OCI-LY7 (cell line): ENCODE measurements at regions not wholly inside any gene's neighbourhood (a gene's known extent, or its start where the extent isn't known, plus 50 kb on each side); places are given as distances from the start of the nearest gene placed in this dataset.

ENCODE experiments used
- BruUV-seq: library from RNA; stranded (reverse); fragments of 400-500 nt; replicated peaks from 2 replicates; lab custom pipeline; 2021; lab: Mats Ljungman, UMichigan
- CTCF ChIA-PET: fragments of 300-600 bp; sonication (Branson Sonifier 250); formaldehyde crosslinking; loops from one replicate; lab custom pipeline; 2022; ENCODE audit warnings: antibody characterized with exemption; ENCODE audit not compliant: unreplicated experiment; lab: Charles Lee
- POLR2A ChIA-PET: fragments of 300-600 bp; sonication (Branson Sonifier 250); formaldehyde crosslinking; loops from one replicate; lab custom pipeline; 2022; ENCODE audit warnings: antibody characterized with exemption; lab: Charles Lee
- DNase-seq: peaks from one replicate; pipeline ENCODE4 v3.0.0-alpha.2; 2015; ENCODE audit warnings: low spot score
- H2AFZ ChIP-seq: fragments of 200-600 bp; sonication (generic), shearing (Covaris generic); 2 replicates; pipeline ENCODE4 v1.6.1; 2014; ENCODE audit warnings: mild to moderate bottlenecking, antibody characterized with exemption, low read length, moderate library complexity
- H3K27ac ChIP-seq: fragments of 200-600 bp; sonication (generic); 2 replicates; pipeline ENCODE4 v1.5.1; 2014; ENCODE audit warnings: mixed run types, low read depth, mild to moderate bottlenecking, moderate library complexity, low read length, inconsistent platforms; ENCODE audit not compliant: poor library complexity, severe bottlenecking
- H3K36me3 ChIP-seq: fragments of 200-600 bp; sonication (generic); 2 replicates; pipeline ENCODE4 v1.6.1; 2014; ENCODE audit warnings: mild to moderate bottlenecking, antibody characterized with exemption, low read length, moderate library complexity, mixed read lengths; ENCODE audit not compliant: insufficient read depth
- H3K4me1 ChIP-seq: fragments of 200-600 bp; sonication (generic); 2 replicates; pipeline ENCODE4 v1.5.1; 2014; ENCODE audit warnings: mild to moderate bottlenecking, low read length; ENCODE audit not compliant: insufficient read depth, poor library complexity, severe bottlenecking
- H3K4me2 ChIP-seq: fragments of 200-600 bp; sonication (generic); 2 replicates; pipeline ENCODE4 v1.6.1; 2014; ENCODE audit warnings: mild to moderate bottlenecking, low read length
- H3K4me3 ChIP-seq: fragments of 200-600 bp; sonication (generic); 2 replicates; pipeline ENCODE4 v1.5.1; 2014; ENCODE audit warnings: mild to moderate bottlenecking, low read depth, low read length; ENCODE audit not compliant: poor library complexity, severe bottlenecking
- H3K79me2 ChIP-seq: fragments of 200-600 bp; sonication (generic); 2 replicates; pipeline ENCODE4 v1.6.1; 2016; ENCODE audit warnings: low read depth, mild to moderate bottlenecking, low read length, moderate library complexity, mixed read lengths; ENCODE audit not compliant: insufficient read depth
- H3K9me2 ChIP-seq: fragments of 200-600 bp; sonication (generic); 2 replicates; pipeline ENCODE4 v1.6.1; 2016; ENCODE audit warnings: mild to moderate bottlenecking, low read length, mixed read lengths; ENCODE audit not compliant: insufficient read depth
- H3K9me3 ChIP-seq: fragments of 200-600 bp; sonication (generic); 2 replicates; pipeline ENCODE4 v1.6.1; 2014; ENCODE audit warnings: mild to moderate bottlenecking, mixed run types, low read length, mixed read lengths
- H4K20me1 ChIP-seq: fragments of 200-600 bp; sonication (generic); 2 replicates; pipeline ENCODE4 v1.6.1; 2014; ENCODE audit warnings: mild to moderate bottlenecking, antibody characterized with exemption, low read length, moderate library complexity, mixed read lengths; ENCODE audit not compliant: insufficient read depth
- EZH2phosphoT487 ChIP-seq: fragments of 200-600 bp; sonication (generic); IDR thresholded peaks from 2 replicates; pipeline ENCODE4 v1.6.1; 2018; ENCODE audit warnings: low read depth, borderline replicate concordance, mild to moderate bottlenecking, mixed run types, antibody characterized with exemption, low read length, moderate library complexity, mixed read lengths
- intact Hi-C: fragments of 100-400 bp; cut with micrococcal nuclease; formaldehyde crosslinking; loops from one replicate; pipeline ENCODE4 v1.10.0; 2022; ENCODE audit not compliant: unreplicated experiment
- TF ChIP-seq, protein P1 (sequence below): fragments of 200-600 bp; sonication (generic); conservative IDR thresholded peaks from 2 replicates; pipeline ENCODE4 v1.5.1; 2014; ENCODE audit warnings: mild to moderate bottlenecking, antibody characterized with exemption, low read length, moderate library complexity, mixed read lengths

GRCh38 chr4:136763919-136764318, 768.4 kb downstream of the PCDH18 start:
- no TSS peak for BruUV-seq
- ChIA-PET POLR2A (interaction anchor here (0.7 to 1.1 kb wide), 2 partner anchors 7 to 52 kb away, joined by 4 read pairs; no protein-coding TSS in a partner anchor), CTCF (no interaction called here)
- Histone ChIP-seq H3K79me2 (no peaks in the 10 kb centered on the region), H3K9me2 (no peaks in the 10 kb centered on the region), H3K27ac (no peak overlapping the region), H3K4me2 (no peak overlapping the region), H3K9me3 (no peaks in the 10 kb centered on the region), H3K4me3 (no peak overlapping the region), H2AFZ (no peak overlapping the region), H3K4me1 (no peaks in the 10 kb centered on the region), H4K20me1 (no peaks in the 10 kb centered on the region), H3K36me3 (no peaks in the 10 kb centered on the region)
- TF ChIP-seq EZH2phosphoT487 = no peak
- TF ChIP-seq, protein P1, sequence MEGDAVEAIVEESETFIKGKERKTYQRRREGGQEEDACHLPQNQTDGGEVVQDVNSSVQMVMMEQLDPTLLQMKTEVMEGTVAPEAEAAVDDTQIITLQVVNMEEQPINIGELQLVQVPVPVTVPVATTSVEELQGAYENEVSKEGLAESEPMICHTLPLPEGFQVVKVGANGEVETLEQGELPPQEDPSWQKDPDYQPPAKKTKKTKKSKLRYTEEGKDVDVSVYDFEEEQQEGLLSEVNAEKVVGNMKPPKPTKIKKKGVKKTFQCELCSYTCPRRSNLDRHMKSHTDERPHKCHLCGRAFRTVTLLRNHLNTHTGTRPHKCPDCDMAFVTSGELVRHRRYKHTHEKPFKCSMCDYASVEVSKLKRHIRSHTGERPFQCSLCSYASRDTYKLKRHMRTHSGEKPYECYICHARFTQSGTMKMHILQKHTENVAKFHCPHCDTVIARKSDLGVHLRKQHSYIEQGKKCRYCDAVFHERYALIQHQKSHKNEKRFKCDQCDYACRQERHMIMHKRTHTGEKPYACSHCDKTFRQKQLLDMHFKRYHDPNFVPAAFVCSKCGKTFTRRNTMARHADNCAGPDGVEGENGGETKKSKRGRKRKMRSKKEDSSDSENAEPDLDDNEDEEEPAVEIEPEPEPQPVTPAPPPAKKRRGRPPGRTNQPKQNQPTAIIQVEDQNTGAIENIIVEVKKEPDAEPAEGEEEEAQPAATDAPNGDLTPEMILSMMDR = no peak
- intact Hi-C loops = no loop called here
- DNase-seq = no peak

DNA sequence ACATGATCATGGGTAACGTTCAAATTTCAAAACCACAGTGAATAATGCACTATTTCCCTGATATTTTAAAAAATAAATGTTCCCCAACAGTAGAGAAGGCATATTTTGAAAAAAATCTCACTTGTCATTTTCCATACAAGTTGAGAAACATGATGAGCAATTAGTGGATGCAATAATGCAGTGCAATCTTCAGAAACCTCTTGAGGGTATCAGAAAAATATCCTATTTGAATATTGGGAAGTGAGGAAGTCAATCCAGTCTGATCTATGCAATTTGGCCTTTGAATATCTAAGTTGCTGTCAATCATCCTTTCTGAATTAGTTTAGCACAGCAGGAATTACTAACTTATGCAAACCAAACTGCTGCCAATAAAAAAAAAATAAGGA, 776.8 kb downstream of the PCDH18 start:
- DNase-seq = no peak

More for the DNA sequence above, 776.8 kb downstream of the PCDH18 start:
- H4K20me1 ChIP-seq = no peaks in the 10 kb centered on the region
- no peak overlapping the region for H2AFZ ChIP-seq
- TF ChIP-seq, protein P1 = no peak
- no peak for TF ChIP-seq EZH2phosphoT487
- H3K4me1 ChIP-seq = no peaks in the 10 kb centered on the region
- H3K4me3 ChIP-seq = no peak overlapping the region
- H3K9me2 ChIP-seq = no peaks in the 10 kb centered on the region
- intact Hi-C loops = no loop called here
- H3K4me2 ChIP-seq = no peak overlapping the region
- no peaks in the 10 kb centered on the region for H3K36me3 ChIP-seq
- no peaks in the 10 kb centered on the region for H3K9me3 ChIP-seq
- BruUV-seq = no TSS peak
- H3K79me2 ChIP-seq = no peaks in the 10 kb centered on the region
- POLR2A ChIA-PET = interaction anchor here (0.8 kb wide), 1 partner anchor 677 kb away, joined by 5 read pairs; no protein-coding TSS in a partner anchor
- no peak overlapping the region for H3K27ac ChIP-seq
- CTCF ChIA-PET = no interaction called here
